ENCODE measurements at regions not wholly inside any gene's neighbourhood (a gene's known extent, or its start where the extent isn't known, plus 50 kb on each side); places are given as distances from the start of the nearest gene placed in this dataset.

- DNase-seq = no peak
- Histone ChIP-seq H3K27me3 (replicated peaks; ENCODE audit: control insufficient read depth, insufficient read depth, low read length, poor library complexity, severe bottlenecking) (no peaks in the 10 kb centered on the region), H3K4me3 (ENCODE audit: insufficient read depth, low read depth, low read length, poor library complexity, severe bottlenecking) (no peak overlapping the region), H3K4me1 (ENCODE audit: control insufficient read depth, insufficient read depth, low read length, poor library complexity, severe bottlenecking) (no peaks in the 10 kb centered on the region), H3K36me3 (ENCODE audit: control insufficient read depth, insufficient read depth, low read length) (no peaks in the 10 kb centered on the region), H3K27ac (ENCODE audit: insufficient read depth, low read length, poor library complexity, severe bottlenecking) (no peak overlapping the region), H3K9me3 (ENCODE audit: control insufficient read depth, low read length) (no peaks in the 10 kb centered on the region)
Measured at GRCh38 chr18:41155025-41155424, 800.0 kb upstream of the PIK3C3 start.

- Histone ChIP-seq H3K27ac (ENCODE audit: insufficient read depth, low read length, poor library complexity, severe bottlenecking) (no peak overlapping the region), H3K4me1 (ENCODE audit: control insufficient read depth, insufficient read depth, low read length, poor library complexity, severe bottlenecking) (no peaks in the 10 kb centered on the region), H3K4me3 (ENCODE audit: insufficient read depth, low read depth, low read length, poor library complexity, severe bottlenecking) (no peak overlapping the region), H3K9me3 (ENCODE audit: control insufficient read depth, low read length) (no peaks in the 10 kb centered on the region), H3K36me3 (ENCODE audit: control insufficient read depth, insufficient read depth, low read length) (no peaks in the 10 kb centered on the region), H3K27me3 (replicated peaks; ENCODE audit: control insufficient read depth, insufficient read depth, low read length, poor library complexity, severe bottlenecking) (no peaks in the 10 kb centered on the region)
- DNase-seq = no peak
Measured at GRCh38 chr18:41153871-41154270, 801.2 kb upstream of the PIK3C3 start.

DNA sequence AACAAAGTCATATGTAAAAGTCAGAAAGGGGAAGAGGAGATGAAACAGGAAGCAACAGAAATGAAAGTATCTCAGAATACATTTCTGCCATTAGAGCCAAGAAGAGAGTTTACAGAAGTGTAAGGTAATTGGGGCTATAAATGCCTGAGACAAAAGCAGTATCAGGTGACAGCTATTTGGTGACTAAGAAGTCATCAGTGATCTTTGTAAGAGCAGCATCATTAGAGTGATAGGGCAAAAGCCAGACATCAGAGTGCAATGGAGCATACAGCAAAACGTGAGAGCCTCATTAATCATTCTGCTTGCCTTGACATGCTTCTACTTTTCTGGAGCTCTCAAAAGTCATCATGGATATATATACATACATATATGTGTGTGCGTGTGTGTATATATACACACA, 804.7 kb upstream of the PIK3C3 start:
- Histone ChIP-seq H3K9me3 (ENCODE audit: control insufficient read depth, low read length) (no peaks in the 10 kb centered on the region), H3K36me3 (ENCODE audit: control insufficient read depth, insufficient read depth, low read length) (no peaks in the 10 kb centered on the region), H3K4me3 (ENCODE audit: insufficient read depth, low read depth, low read length, poor library complexity, severe bottlenecking) (no peak overlapping the region), H3K4me1 (ENCODE audit: control insufficient read depth, insufficient read depth, low read length, poor library complexity, severe bottlenecking) (no peaks in the 10 kb centered on the region), H3K27me3 (replicated peaks; ENCODE audit: control insufficient read depth, insufficient read depth, low read length, poor library complexity, severe bottlenecking) (no peaks in the 10 kb centered on the region), H3K27ac (ENCODE audit: insufficient read depth, low read length, poor library complexity, severe bottlenecking) (no peak overlapping the region)
- no peak for DNase-seq

DNA sequence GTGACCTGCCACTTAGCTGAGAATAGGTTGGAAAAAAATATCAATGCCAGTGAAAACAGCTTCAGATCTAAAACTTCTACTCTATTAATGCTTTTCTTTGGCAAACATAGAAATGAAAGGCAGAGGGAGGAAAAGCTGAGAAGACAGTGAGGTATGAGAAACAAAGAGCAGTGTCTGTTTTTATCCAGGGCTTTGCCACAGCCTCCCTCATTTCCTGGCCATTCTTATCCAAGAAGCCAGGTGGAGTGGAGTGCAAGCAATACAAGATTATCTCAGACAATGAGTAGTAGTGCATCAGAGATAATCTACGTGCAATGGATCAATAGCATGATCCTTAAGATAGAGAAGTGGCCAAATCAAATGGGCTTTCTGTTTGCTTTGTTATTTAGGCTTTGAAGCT, 808.7 kb upstream of the PIK3C3 start:
- Histone ChIP-seq H3K4me3 (ENCODE audit: insufficient read depth, low read depth, low read length, poor library complexity, severe bottlenecking) (no peak overlapping the region), H3K27me3 (replicated peaks; ENCODE audit: control insufficient read depth, insufficient read depth, low read length, poor library complexity, severe bottlenecking) (no peaks in the 10 kb centered on the region), H3K27ac (ENCODE audit: insufficient read depth, low read length, poor library complexity, severe bottlenecking) (no peak overlapping the region), H3K9me3 (ENCODE audit: control insufficient read depth, low read length) (no peaks in the 10 kb centered on the region), H3K4me1 (ENCODE audit: control insufficient read depth, insufficient read depth, low read length, poor library complexity, severe bottlenecking) (no peaks in the 10 kb centered on the region), H3K36me3 (ENCODE audit: control insufficient read depth, insufficient read depth, low read length) (no peaks in the 10 kb centered on the region)
- no peak for DNase-seq

DNA sequence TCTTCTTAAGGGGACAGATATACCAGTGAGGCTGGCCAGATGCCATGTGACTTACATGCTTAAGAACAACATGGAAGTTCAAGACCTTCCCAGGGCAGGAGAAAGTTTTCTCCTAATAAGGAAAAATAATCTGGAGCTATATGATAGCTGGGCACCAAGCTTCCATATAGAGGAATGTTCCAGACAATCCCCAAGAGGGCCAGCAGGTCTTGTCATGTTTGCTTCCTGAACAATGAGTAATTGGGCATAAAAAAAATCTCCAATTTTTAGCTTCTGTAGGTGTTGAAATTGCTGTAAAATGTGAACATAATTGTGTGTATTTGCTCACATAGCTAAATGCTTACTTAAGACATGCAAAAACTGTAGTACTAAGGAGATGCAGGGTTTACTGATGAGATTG, 809.5 kb upstream of the PIK3C3 start:
- Histone ChIP-seq H3K36me3 (ENCODE audit: control insufficient read depth, insufficient read depth, low read length) (no peaks in the 10 kb centered on the region), H3K27ac (ENCODE audit: insufficient read depth, low read length, poor library complexity, severe bottlenecking) (no peak overlapping the region), H3K27me3 (replicated peaks; ENCODE audit: control insufficient read depth, insufficient read depth, low read length, poor library complexity, severe bottlenecking) (no peaks in the 10 kb centered on the region), H3K4me1 (ENCODE audit: control insufficient read depth, insufficient read depth, low read length, poor library complexity, severe bottlenecking) (no peaks in the 10 kb centered on the region), H3K4me3 (ENCODE audit: insufficient read depth, low read depth, low read length, poor library complexity, severe bottlenecking) (no peak overlapping the region), H3K9me3 (ENCODE audit: control insufficient read depth, low read length) (no peaks in the 10 kb centered on the region)
- DNase-seq = no peak

- Histone ChIP-seq H3K27ac (ENCODE audit: insufficient read depth, low read length, poor library complexity, severe bottlenecking) (no peak overlapping the region), H3K36me3 (ENCODE audit: control insufficient read depth, insufficient read depth, low read length) (no peaks in the 10 kb centered on the region), H3K4me1 (ENCODE audit: control insufficient read depth, insufficient read depth, low read length, poor library complexity, severe bottlenecking) (no peaks in the 10 kb centered on the region), H3K4me3 (ENCODE audit: insufficient read depth, low read depth, low read length, poor library complexity, severe bottlenecking) (no peak overlapping the region), H3K27me3 (replicated peaks; ENCODE audit: control insufficient read depth, insufficient read depth, low read length, poor library complexity, severe bottlenecking) (no peaks in the 10 kb centered on the region), H3K9me3 (ENCODE audit: control insufficient read depth, low read length) (no peaks in the 10 kb centered on the region)
- no peak for DNase-seq
Measured at GRCh38 chr18:41144441-41144840, 810.6 kb upstream of the PIK3C3 start.

DNA sequence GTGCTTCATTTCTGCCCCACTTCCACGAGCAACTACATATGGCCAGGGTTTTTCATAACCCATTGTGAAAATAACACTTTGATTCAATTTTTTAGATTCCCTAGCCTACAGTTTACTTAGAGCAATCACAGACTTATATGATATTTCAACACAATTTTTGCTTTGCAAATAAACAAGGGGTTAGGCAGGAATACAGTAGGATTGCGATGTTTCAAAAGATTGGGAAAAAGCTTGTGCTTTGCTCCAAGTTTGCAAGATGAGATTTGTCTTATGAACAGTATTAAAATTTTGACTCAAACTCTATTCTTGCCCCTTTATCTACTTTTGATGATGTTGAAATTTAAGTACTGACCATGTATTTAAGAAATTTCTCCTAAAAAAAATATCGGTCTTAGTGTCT, 814.5 kb upstream of the PIK3C3 start:
- no peak for DNase-seq
- no peaks in the 10 kb centered on the region for H3K36me3 ChIP-seq (ENCODE audit: control insufficient read depth, insufficient read depth, low read length)
- no peak overlapping the region for H3K4me3 ChIP-seq (ENCODE audit: insufficient read depth, low read depth, low read length, poor library complexity, severe bottlenecking)
- H3K27me3 ChIP-seq (replicated peaks; ENCODE audit: control insufficient read depth, insufficient read depth, low read length, poor library complexity, severe bottlenecking) = no peaks in the 10 kb centered on the region
- no peak overlapping the region for H3K27ac ChIP-seq (ENCODE audit: insufficient read depth, low read length, poor library complexity, severe bottlenecking)
- no peaks in the 10 kb centered on the region for H3K9me3 ChIP-seq (ENCODE audit: control insufficient read depth, low read length)
- H3K4me1 ChIP-seq (ENCODE audit: control insufficient read depth, insufficient read depth, low read length, poor library complexity, severe bottlenecking) = no peaks in the 10 kb centered on the region

DNA sequence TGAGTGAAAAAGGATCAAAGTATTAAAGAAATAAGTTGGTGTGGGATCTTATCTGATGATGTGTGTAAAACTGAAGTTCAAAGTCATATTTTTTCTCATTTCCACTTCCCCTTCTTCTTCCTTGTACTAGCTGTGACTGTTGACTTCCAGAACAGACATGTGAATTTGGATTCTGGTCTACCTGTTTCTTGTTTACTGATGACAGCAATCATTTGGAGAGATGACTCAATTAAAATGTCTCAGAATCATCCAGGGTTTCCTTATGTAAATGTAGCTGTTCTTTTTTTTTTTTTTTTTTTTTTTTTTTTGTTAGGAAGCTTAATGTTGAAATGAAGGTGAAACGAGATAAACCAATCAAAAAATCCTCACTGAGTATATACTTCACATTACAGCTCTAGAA, 819.9 kb upstream of the PIK3C3 start:
- Histone ChIP-seq H3K27me3 (replicated peaks; ENCODE audit: control insufficient read depth, insufficient read depth, low read length, poor library complexity, severe bottlenecking) (no peaks in the 10 kb centered on the region), H3K4me3 (ENCODE audit: insufficient read depth, low read depth, low read length, poor library complexity, severe bottlenecking) (no peak overlapping the region), H3K4me1 (ENCODE audit: control insufficient read depth, insufficient read depth, low read length, poor library complexity, severe bottlenecking) (no peaks in the 10 kb centered on the region), H3K36me3 (ENCODE audit: control insufficient read depth, insufficient read depth, low read length) (no peaks in the 10 kb centered on the region), H3K27ac (ENCODE audit: insufficient read depth, low read length, poor library complexity, severe bottlenecking) (no peak overlapping the region), H3K9me3 (ENCODE audit: control insufficient read depth, low read length) (no peaks in the 10 kb centered on the region)
- DNase-seq = no peak

DNA sequence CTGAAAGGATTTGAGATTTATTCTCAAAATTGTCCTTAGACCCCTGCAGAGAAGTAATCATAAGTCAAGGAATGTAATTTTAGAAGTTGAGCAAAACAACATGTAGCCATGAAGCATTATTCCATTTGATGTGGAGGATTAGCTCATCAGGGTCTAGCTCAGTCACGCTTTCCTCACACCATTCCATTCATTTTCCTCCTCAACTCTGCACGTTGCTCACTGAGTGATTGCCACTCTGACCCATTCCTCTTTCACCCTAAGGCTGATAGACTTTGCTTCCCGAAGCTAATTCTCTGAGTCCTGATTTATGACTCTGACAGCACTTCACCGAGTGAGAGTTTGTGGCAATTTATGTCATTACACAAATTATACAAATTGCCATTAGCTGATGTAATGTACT, 820.6 kb upstream of the PIK3C3 start:
- H3K4me1 ChIP-seq (ENCODE audit: control insufficient read depth, insufficient read depth, low read length, poor library complexity, severe bottlenecking) = no peaks in the 10 kb centered on the region
- H3K36me3 ChIP-seq (ENCODE audit: control insufficient read depth, insufficient read depth, low read length) = no peaks in the 10 kb centered on the region
- no peaks in the 10 kb centered on the region for H3K27me3 ChIP-seq (replicated peaks; ENCODE audit: control insufficient read depth, insufficient read depth, low read length, poor library complexity, severe bottlenecking)
- H3K27ac ChIP-seq (ENCODE audit: insufficient read depth, low read length, poor library complexity, severe bottlenecking) = no peak overlapping the region
- DNase-seq = no peak
- H3K4me3 ChIP-seq (ENCODE audit: insufficient read depth, low read depth, low read length, poor library complexity, severe bottlenecking) = no peak overlapping the region
- H3K9me3 ChIP-seq (ENCODE audit: control insufficient read depth, low read length) = no peaks in the 10 kb centered on the region

DNA sequence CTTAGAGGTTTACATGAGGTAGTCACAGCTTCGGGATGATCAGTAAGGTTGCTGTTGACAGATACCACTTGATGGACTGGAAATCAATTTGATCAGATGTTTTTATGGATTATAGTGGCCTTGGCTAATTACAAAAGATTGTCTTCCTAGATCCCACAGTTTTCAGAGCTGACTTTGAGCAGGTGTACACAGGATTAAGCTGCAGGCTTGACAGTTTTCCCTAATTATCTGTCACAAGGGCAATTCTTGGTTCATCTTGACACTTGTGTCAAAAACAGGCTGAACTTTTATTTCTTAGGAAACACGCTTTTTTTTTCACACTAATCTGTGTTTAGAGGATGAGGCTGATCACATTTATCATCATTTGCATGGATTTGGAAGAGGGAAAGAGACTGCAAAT, 824.0 kb upstream of the PIK3C3 start:
- DNase-seq = no peak
- H3K4me3 ChIP-seq (ENCODE audit: insufficient read depth, low read depth, low read length, poor library complexity, severe bottlenecking) = no peak overlapping the region
- H3K27me3 ChIP-seq (replicated peaks; ENCODE audit: control insufficient read depth, insufficient read depth, low read length, poor library complexity, severe bottlenecking) = no peaks in the 10 kb centered on the region
- no peaks in the 10 kb centered on the region for H3K36me3 ChIP-seq (ENCODE audit: control insufficient read depth, insufficient read depth, low read length)
- H3K4me1 ChIP-seq (ENCODE audit: control insufficient read depth, insufficient read depth, low read length, poor library complexity, severe bottlenecking) = no peaks in the 10 kb centered on the region
- H3K9me3 ChIP-seq (ENCODE audit: control insufficient read depth, low read length) = no peaks in the 10 kb centered on the region
- no peak overlapping the region for H3K27ac ChIP-seq (ENCODE audit: insufficient read depth, low read length, poor library complexity, severe bottlenecking)

- no peaks in the 10 kb centered on the region for H3K36me3 ChIP-seq (ENCODE audit: control insufficient read depth, insufficient read depth, low read length)
- H3K9me3 ChIP-seq (ENCODE audit: control insufficient read depth, low read length) = no peaks in the 10 kb centered on the region
- no peak overlapping the region for H3K27ac ChIP-seq (ENCODE audit: insufficient read depth, low read length, poor library complexity, severe bottlenecking)
- no peak for DNase-seq
- no peak overlapping the region for H3K4me3 ChIP-seq (ENCODE audit: insufficient read depth, low read depth, low read length, poor library complexity, severe bottlenecking)
- H3K4me1 ChIP-seq (ENCODE audit: control insufficient read depth, insufficient read depth, low read length, poor library complexity, severe bottlenecking) = no peaks in the 10 kb centered on the region
- no peaks in the 10 kb centered on the region for H3K27me3 ChIP-seq (replicated peaks; ENCODE audit: control insufficient read depth, insufficient read depth, low read length, poor library complexity, severe bottlenecking)
Measured at GRCh38 chr18:41128545-41128944, 826.5 kb upstream of the PIK3C3 start.

Measured in effector memory CD4-positive, alpha-beta T cell (primary cell).